ES-I3 (cell line): ENCODE measurements at regions not wholly inside any gene's neighbourhood (a gene's known extent, or its start where the extent isn't known, plus 50 kb on each side); places are given as distances from the start of the nearest gene placed in this dataset.

Experiments
- H3K36me3 ChIP-seq: 2 replicates; pipeline ENCODE4 v1.6.1; 2013; ENCODE audit warnings: mild to moderate bottlenecking, low read length, control low read depth, moderate library complexity; ENCODE audit not compliant: insufficient read depth
- H3K4me1 ChIP-seq: 2 replicates; pipeline ENCODE4 v1.6.1; 2013; ENCODE audit warnings: mild to moderate bottlenecking, control low read depth, low read length; ENCODE audit not compliant: insufficient read depth
- H3K9ac ChIP-seq: 2 replicates; pipeline ENCODE4 v1.6.1; 2013; ENCODE audit warnings: low read depth, mild to moderate bottlenecking, low read length, moderate library complexity
- H3K9me3 ChIP-seq: 2 replicates; pipeline ENCODE4 v1.6.1; 2013; ENCODE audit warnings: mild to moderate bottlenecking, low read length, moderate library complexity; ENCODE audit not compliant: control insufficient read depth, insufficient read depth

DNA sequence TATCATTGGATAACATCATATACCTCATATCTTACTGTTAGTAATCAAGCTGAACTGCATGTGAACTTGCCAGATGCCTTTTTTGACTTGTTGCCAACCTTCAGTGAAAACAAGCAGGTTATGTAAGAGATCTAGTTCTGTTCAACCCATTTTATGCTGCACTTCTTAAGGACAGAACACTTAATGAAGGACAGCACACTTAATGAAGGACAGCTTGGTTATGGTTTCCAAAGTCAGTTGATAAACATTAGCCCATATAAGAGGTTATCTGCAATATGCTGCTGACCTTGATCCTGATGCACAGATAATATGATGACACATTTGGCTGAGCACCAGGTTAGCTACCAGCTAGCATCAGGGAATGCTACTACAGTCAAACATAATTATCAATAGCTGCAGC lies 358.7 kb upstream of the PDGFD start:
- Histone ChIP-seq H3K36me3 (no peaks in the 10 kb centered on the region), H3K9ac (no peak overlapping the region), H3K9me3 (no peaks in the 10 kb centered on the region), H3K4me1 (no peaks in the 10 kb centered on the region)

DNA sequence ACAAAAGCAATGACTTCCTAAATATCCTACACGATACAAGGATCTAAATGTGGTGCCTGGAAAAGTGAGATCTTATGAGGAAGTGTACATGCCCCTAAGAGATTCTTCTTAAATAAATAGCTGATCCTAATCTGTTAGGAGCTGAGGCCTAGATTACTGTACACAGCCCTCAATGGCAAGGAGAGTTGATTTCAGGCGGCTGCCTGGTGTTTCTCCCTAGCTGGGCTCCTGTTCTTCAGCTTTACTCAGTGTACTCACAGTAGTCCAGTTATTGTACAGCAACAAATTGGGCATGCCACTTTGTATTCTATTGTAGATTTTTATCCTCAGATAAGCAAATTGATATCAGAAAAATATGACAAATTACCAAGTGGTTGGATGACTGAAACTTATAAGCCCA lies 358.2 kb upstream of the PDGFD start:
- Histone ChIP-seq H3K36me3 (no peaks in the 10 kb centered on the region), H3K9me3 (no peaks in the 10 kb centered on the region), H3K4me1 (no peaks in the 10 kb centered on the region), H3K9ac (no peak overlapping the region)

DNA sequence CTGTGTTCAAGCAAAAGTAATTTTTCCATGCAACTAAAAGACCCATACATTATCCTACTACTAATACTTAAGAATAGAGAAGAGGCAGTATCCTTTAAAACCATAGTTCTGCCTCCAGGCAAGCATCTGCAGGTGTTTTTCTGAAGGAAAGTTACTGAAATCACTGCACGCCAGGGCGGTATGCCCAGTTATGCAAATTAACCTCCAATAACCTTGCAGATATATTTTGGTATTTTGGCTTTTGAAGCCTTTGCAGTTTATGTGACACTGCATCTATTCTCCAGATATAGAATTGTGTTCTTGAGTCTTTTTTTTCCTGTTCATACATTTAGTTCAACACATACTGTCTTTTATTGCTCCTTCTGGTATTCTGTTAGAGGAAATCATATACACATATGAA lies 346.2 kb upstream of the PDGFD start:
- no peaks in the 10 kb centered on the region for H3K9me3 ChIP-seq
- H3K4me1 ChIP-seq = no peaks in the 10 kb centered on the region
- H3K36me3 ChIP-seq = no peaks in the 10 kb centered on the region
- no peak overlapping the region for H3K9ac ChIP-seq

DNA sequence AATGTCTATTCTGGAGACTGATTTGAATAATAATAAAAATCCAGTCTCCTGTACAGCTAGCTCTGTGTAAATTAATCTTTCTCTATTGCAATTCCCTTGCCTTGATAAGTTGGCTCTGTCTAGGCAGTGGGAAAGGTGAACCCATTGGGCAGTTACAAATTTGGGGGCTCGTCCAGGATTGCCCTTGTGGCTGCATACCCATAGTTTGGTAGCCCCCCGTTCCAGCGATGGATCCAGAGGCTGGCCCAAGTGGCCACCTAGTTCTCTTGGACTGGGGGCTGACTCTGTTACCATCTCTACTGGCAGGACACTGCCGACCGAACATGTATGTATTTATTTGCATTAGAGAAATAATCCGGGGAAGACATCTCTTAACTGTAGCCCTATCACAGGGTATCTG lies 326.2 kb upstream of the PDGFD start:
- no peaks in the 10 kb centered on the region for H3K4me1 ChIP-seq
- H3K9ac ChIP-seq = no peak overlapping the region
- no peaks in the 10 kb centered on the region for H3K36me3 ChIP-seq
- peaks cover 15% of the 10 kb centered on the region; the same call in 1 of the 2 replicates for H3K9me3 ChIP-seq

DNA sequence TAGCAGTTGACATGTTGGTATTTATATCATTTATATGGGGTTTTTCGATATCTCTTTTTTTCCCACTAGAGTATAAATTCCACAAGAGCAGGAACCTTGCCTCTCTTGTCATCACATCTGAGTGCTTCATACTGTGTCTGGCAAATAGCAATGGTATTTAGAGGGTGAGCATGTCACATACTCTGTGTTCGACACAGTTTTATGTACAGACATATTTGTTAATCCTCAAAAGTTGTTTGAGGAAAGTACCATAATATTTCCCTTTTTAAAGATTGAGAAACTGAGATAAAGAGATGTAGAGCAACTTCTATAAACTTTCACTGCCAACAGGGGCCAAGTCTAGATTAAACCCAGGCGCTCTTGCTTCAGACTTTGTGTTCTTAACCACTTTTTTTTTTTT lies 324.6 kb upstream of the PDGFD start:
- H3K9ac ChIP-seq = no peak overlapping the region
- peaks cover 14% of the 10 kb centered on the region; the same call in 1 of the 2 replicates for H3K9me3 ChIP-seq
- no peaks in the 10 kb centered on the region for H3K4me1 ChIP-seq
- no peaks in the 10 kb centered on the region for H3K36me3 ChIP-seq

DNA sequence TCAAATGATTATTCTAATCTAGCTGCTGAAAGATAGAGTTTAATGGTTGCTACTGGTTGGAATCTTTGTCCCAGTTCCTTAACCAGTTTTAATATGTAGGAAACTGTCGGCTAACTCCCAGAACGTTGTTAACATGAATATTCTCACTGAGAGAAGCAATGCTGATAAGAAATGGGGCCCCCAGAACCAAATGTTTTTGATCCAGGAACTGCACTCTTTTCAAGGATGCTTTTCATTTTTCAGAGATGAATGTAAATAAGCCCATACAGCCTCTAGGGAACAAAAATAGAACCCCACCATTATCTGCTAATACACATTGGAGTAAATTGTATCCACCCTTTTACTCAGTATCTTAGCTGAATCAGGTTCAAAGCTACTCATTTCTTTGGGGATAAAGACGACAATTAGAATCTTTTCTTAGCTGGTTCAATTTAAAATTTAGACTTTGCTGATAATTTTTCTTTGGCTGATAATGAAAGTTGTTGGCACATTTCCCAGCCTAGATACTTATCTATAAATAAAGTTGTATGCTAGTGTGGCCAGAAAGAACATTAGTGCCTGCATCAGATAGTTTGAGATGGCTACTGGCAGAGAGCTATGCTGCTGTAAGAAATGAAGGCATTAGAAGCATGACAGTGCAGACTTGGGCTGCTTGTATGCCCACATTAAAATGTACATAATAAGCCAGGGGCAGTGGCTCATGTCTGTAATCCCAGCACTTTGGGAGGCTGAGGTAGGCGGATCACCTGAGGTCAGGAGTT lies 323.3 kb upstream of the PDGFD start:
- H3K36me3 ChIP-seq = no peaks in the 10 kb centered on the region
- H3K9me3 ChIP-seq = peaks cover 12% of the 10 kb centered on the region; the same call in 1 of the 2 replicates
- no peak overlapping the region for H3K9ac ChIP-seq
- H3K4me1 ChIP-seq = no peaks in the 10 kb centered on the region

DNA sequence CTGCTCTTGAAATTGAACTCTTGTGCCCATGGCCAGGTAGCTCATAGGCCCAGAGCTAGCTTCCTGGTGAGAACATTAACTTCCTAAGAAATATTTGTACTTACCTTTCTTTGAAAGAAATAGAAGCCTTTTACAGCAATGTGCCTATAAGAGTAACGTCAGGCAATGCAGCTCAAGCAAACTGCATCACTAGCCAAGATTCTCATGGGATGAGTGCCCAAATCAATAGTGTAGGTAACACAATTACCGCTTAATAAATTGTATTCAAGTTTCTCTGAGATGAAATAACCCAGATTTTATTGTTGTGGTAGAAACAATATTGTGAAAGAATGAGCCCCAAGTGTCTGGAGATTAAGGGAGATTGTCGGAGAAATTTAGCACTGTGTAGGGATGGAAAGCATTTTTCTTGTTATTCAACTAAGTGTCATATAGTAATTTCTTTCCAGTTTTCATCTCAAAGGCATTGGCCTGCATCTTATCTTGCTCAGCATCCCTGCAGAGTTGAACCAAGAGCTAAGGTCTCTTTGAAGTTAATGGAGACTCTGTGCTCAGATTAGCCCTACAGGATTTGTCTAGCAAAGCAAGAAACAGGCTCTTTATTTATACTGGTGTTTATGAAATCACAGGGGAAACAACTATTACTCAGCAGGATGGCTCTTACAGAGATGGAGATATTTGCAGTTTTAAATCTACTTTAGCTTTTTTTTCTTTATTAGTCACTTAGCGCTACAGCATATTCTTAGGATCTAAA lies 321.0 kb upstream of the PDGFD start:
- Histone ChIP-seq H3K4me1 (no peaks in the 10 kb centered on the region), H3K9ac (no peak overlapping the region), H3K36me3 (no peaks in the 10 kb centered on the region), H3K9me3 (peaks cover 4% of the 10 kb centered on the region; the same call in 1 of the 2 replicates)

DNA sequence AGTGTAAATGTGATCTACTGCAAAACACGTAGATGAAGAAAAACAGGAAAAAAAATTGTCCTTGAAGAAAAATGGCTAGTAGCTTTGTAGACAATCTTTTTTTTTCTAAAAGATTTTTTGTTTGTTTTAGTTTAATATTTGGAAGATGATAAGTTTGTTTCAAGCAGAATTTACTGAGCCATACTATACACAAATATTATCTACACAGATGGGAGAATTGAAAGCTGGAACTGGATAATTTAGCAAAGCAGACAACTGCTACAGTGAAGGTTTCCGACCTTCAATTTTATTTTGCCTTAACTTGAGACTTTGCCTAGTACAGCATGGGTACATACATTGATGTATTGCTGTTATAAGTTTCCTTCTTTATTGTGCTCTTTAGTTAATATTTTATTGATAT lies 313.0 kb upstream of the PDGFD start:
- Histone ChIP-seq H3K36me3 (no peaks in the 10 kb centered on the region), H3K9me3 (no peaks in the 10 kb centered on the region; the same call in 1 of the 2 replicates), H3K9ac (no peak overlapping the region), H3K4me1 (no peaks in the 10 kb centered on the region)

DNA sequence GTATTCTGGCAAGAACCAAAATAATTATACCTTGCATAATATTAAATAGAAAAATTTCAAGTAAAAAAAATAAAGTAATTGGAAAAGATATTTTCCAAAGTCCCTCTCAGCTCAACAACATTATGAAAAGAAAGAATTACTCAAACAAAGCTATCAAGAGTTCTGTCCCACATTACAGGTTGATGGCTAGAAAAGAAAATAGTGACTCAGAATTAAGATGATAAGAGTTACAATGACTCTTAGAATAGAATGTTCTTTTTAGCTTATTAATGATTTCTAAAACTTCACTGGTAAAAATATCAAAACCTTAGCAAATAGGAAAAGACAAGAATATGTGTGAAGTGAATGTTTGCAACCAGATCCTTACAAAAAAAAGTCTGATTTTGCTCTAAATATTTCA lies 312.5 kb upstream of the PDGFD start:
- H3K9ac ChIP-seq = no peak overlapping the region
- no peaks in the 10 kb centered on the region for H3K36me3 ChIP-seq
- H3K4me1 ChIP-seq = no peaks in the 10 kb centered on the region
- H3K9me3 ChIP-seq = no peaks in the 10 kb centered on the region; the same call in 1 of the 2 replicates

DNA sequence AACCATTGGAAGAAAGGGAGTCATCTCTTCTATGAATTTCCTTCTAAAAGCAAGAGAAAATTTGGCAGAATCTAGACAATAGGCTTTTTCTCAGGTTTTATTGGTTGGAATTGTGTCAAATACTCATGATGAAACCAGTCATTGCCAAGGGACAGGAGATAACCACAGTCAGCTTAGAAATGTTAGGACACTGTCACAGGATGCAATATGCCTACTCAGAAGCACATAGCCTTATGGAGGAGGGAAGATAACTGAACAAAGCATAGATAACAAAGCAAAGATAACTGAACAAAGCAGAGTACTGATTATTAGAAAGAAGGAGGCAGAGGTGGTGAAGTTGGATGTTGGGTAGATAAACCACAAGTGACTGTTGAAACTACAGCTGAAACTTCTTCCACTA lies 303.5 kb upstream of the PDGFD start:
- H3K9me3 ChIP-seq = no peaks in the 10 kb centered on the region
- H3K9ac ChIP-seq = no peak overlapping the region
- H3K4me1 ChIP-seq = no peaks in the 10 kb centered on the region
- no peaks in the 10 kb centered on the region for H3K36me3 ChIP-seq

DNA sequence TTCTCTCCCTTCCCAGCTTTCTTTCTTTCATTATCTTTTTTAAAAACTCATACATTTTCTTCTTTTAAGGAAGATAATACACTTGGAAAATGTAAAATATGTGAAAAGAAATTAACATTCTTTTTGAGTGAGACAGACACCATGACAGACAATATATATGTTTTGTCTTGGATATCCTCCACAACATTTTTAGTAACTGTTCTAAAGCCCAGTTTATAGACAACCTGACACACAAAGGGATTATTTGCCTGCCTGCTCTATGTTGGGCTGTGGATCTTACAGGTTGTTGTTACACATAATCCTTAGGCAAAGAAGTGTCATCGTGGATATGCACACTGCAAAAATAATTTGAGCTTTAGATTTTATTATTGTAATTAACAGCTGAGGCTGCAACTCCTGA lies 301.4 kb upstream of the PDGFD start:
- Histone ChIP-seq H3K4me1 (no peaks in the 10 kb centered on the region), H3K9ac (no peak overlapping the region), H3K36me3 (no peaks in the 10 kb centered on the region)

DNA sequence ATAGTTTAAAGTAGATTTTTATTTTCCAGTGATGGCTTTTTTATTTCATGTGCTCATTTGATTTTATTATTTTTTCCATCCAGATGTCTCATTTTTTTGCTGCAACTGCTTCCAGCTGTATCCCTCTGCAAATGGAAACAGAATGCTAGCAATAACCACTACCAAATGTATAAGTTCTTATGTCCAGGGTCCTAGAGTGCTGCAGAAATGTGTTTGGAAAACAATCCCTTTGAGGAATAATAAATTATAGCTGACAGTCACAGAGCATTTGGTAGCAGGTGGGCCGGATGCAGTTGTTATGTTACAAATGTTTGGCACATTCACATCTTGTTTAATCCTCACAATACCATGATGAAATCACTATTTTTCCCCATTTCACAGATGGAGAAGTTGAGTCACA lies 300.7 kb upstream of the PDGFD start:
- H3K9me3 ChIP-seq = no peaks in the 10 kb centered on the region
- H3K4me1 ChIP-seq = no peaks in the 10 kb centered on the region
- H3K36me3 ChIP-seq = no peaks in the 10 kb centered on the region
- no peak overlapping the region for H3K9ac ChIP-seq

More for the DNA sequence above, 301.4 kb upstream of the PDGFD start:
- no peaks in the 10 kb centered on the region for H3K9me3 ChIP-seq

DNA sequence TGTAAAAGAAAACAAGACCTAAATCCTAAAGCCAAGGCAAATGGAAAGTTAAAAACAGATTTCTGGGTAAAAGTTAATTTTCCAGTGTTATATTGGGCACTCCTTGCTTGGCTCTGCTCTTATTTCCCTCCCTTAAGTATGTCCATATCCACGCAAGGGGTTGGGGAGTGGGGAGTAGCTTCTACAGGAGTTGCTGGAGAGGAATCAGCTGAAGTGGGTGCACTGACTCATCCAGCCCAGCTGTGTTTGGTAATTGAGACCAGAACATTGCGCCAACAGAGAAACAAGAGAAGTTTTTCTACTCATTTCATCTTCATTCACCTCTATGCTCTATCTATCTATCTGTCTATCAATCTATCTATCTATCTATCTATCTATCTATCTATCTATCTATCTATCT lies 298.4 kb upstream of the PDGFD start:
- Histone ChIP-seq H3K9me3 (no peaks in the 10 kb centered on the region), H3K4me1 (no peaks in the 10 kb centered on the region), H3K9ac (no peak overlapping the region), H3K36me3 (no peaks in the 10 kb centered on the region)

DNA sequence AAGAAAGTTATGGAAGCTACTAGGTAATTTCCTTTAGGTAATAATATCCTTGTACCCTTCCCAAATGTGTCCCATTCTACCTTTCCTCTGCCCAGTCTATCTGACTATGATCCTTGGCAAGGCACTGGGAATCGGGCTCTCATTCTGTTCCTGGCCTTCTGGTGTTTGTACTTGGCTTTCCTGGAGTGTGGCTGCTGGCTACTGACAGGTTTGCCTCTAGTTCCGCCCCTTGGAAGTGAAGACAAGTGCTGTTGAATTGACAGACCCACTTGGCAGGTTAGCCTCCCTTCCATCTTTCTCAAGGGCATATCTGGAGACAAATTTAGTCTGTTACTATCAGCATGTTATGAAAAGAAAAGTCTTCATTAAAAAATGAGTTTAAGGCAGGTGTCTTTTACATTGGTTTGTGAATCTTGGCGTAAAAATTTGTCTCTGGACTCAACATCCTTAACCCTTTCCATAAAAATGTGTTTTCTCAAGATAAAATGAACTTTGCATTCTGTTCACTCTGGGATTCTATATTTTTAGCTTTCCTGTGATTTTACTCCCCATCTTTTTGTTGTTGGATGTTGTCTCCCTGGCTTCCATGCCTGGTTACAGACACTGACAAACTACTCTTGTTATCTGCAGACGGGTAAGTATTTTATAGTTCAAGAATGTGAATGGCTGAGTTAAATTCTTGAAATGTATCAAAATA lies 287.4 kb upstream of the PDGFD start:
- Histone ChIP-seq H3K4me1 (no peaks in the 10 kb centered on the region), H3K9me3 (no peaks in the 10 kb centered on the region), H3K9ac (no peak overlapping the region), H3K36me3 (no peaks in the 10 kb centered on the region)
